IMR-90 (cell line): ENCODE measurements at regions not wholly inside any gene's neighbourhood (a gene's known extent, or its start where the extent isn't known, plus 50 kb on each side); places are given as distances from the start of the nearest gene placed in this dataset.

ENCODE experiments used
- ATAC-seq: fragments of 200-7000 bp; cut with Tn5 transposase; 2 replicates; pipeline ENCODE4 v1.9.1; 2020; ENCODE audit warnings: low read depth, mild to moderate bottlenecking, moderate library complexity
- BruUV-seq: library from RNA; stranded (reverse); fragments of 400-500 nt; replicated peaks from 2 replicates; lab custom pipeline; 2021; lab: Mats Ljungman, UMichigan
- CTCF ChIA-PET: fragments of 300-600 bp; formaldehyde crosslinking; extraction: SDS; loops from one replicate; lab custom pipeline; 2021; ENCODE audit warnings: antibody characterized with exemption; lab: Yijun Ruan, JAX
- POLR2A ChIA-PET: fragments of 300-600 bp; sonication (Branson Sonifier 250); formaldehyde crosslinking; loops from one replicate; lab custom pipeline; 2022; ENCODE audit warnings: antibody characterized with exemption; ENCODE audit not compliant: unreplicated experiment; lab: Charles Lee
- DNase-seq: peaks from one replicate; pipeline ENCODE4 v3.0.0; 2013
- H2AFZ ChIP-seq: replicated peaks from 2 replicates; pipeline ENCODE3; 2013; ENCODE audit warnings: low read length, mild to moderate bottlenecking; ENCODE audit not compliant: poor library complexity
- H2AK5ac ChIP-seq: 2 replicates; pipeline ENCODE4 v1.6.1; 2013; ENCODE audit warnings: low read depth, low read length, inconsistent platforms
- H2AK9ac ChIP-seq: replicated peaks from 2 replicates; pipeline ENCODE3; 2013; ENCODE audit warnings: mild to moderate bottlenecking, low read depth, low read length, moderate library complexity; ENCODE audit not compliant: poor library complexity
- H2BK120ac ChIP-seq: 2 replicates; pipeline ENCODE4 v1.6.1; 2013; ENCODE audit warnings: low read depth, low read length, inconsistent platforms
- H2BK15ac ChIP-seq: 3 replicates; pipeline ENCODE4 v1.6.1; 2013; ENCODE audit warnings: low read depth, low read length, inconsistent platforms
- H2BK20ac ChIP-seq: 2 replicates; pipeline ENCODE4 v1.6.1; 2013; ENCODE audit warnings: low read depth, mild to moderate bottlenecking, inconsistent platforms, low read length, moderate library complexity
- H2BK5ac ChIP-seq: 2 replicates; pipeline ENCODE4 v1.6.1; 2013; ENCODE audit warnings: mild to moderate bottlenecking, low read depth, low read length, inconsistent platforms; ENCODE audit not compliant: poor library complexity, severe bottlenecking
- H3K14ac ChIP-seq: replicated peaks from 2 replicates; pipeline ENCODE4 v1.6.1; 2013; ENCODE audit warnings: low read depth, low read length, inconsistent platforms
- H3K18ac ChIP-seq: 2 replicates; pipeline ENCODE4 v1.6.1; 2013; ENCODE audit warnings: low read depth, low read length, control low read depth
- H3K23ac ChIP-seq: 2 replicates; pipeline ENCODE4 v1.6.1; 2013; ENCODE audit warnings: low read depth, low read length, inconsistent platforms
- H3K27ac ChIP-seq: 2 replicates; pipeline ENCODE4 v1.5.1; 2013; ENCODE audit warnings: mild to moderate bottlenecking, control low read depth, low read length; ENCODE audit not compliant: insufficient read depth
- H3K27me3 ChIP-seq: 2 replicates; pipeline ENCODE4 v1.6.1; 2013; ENCODE audit warnings: low read length; ENCODE audit not compliant: control insufficient read depth, insufficient read depth
- H3K36me3 ChIP-seq: 2 replicates; pipeline ENCODE4 v1.6.1; 2013; ENCODE audit warnings: low read length, mixed read lengths; ENCODE audit not compliant: control insufficient read depth, insufficient read depth
- H3K4ac ChIP-seq: 2 replicates; pipeline ENCODE4 v1.6.1; 2013; ENCODE audit warnings: low read depth, low read length, inconsistent platforms
- H3K4me1 ChIP-seq: 2 replicates; pipeline ENCODE4 v1.6.1; 2013; ENCODE audit warnings: low read length, mixed read lengths; ENCODE audit not compliant: control insufficient read depth, insufficient read depth
- H3K4me2 ChIP-seq: 2 replicates; pipeline ENCODE4 v1.6.1; 2013; ENCODE audit warnings: low read depth, mild to moderate bottlenecking, control low read depth, low read length, moderate library complexity
- H3K4me3 ChIP-seq: 2 replicates; pipeline ENCODE4 v1.5.1; 2013; ENCODE audit warnings: low read depth, mild to moderate bottlenecking, control low read depth, low read length, moderate library complexity; ENCODE audit not compliant: insufficient read depth
- H3K56ac ChIP-seq: 2 replicates; pipeline ENCODE4 v1.6.1; 2013; ENCODE audit warnings: low read length, inconsistent platforms; ENCODE audit not compliant: insufficient read depth; ENCODE audit errors: extremely low read depth
- H3K79me1 ChIP-seq, 2 experiments: 2 replicates each; pipeline ENCODE4 v1.6.1; 2013; ENCODE audit warnings: low read length in 2 of 2, inconsistent platforms in 1 of 2, low read depth in 1 of 2
- H3K9ac ChIP-seq: 2 replicates; pipeline ENCODE4 v1.6.1; 2013; ENCODE audit warnings: low read depth, low read length, control low read depth
- H3K9me1 ChIP-seq: 2 replicates; pipeline ENCODE4 v1.6.1; 2013; ENCODE audit warnings: low read length, inconsistent platforms; ENCODE audit not compliant: insufficient read depth
- H3K9me3 ChIP-seq: 2 replicates; pipeline ENCODE4 v1.6.1; 2013; ENCODE audit warnings: low read length; ENCODE audit not compliant: control insufficient read depth, insufficient read depth
- H4K20me1 ChIP-seq: 2 replicates; pipeline ENCODE4 v1.6.1; 2013; ENCODE audit warnings: low read length, inconsistent platforms; ENCODE audit not compliant: insufficient read depth
- H4K5ac ChIP-seq: 2 replicates; pipeline ENCODE4 v1.6.1; 2013; ENCODE audit warnings: mild to moderate bottlenecking, low read depth, low read length, control low read depth
- H4K8ac ChIP-seq, 2 experiments: 2 replicates each; pipeline ENCODE4 v1.6.1; 2013; ENCODE audit warnings: low read depth in 2 of 2, low read length in 2 of 2, control low read depth in 1 of 2, inconsistent platforms in 1 of 2
- H4K91ac ChIP-seq: 2 replicates; pipeline ENCODE4 v1.6.1; 2013; ENCODE audit warnings: low read depth, low read length, inconsistent platforms; ENCODE audit not compliant: insufficient read depth
- CHD1 ChIP-seq: IDR thresholded peaks from 2 replicates; pipeline ENCODE4 v1.6.1; 2012; ENCODE audit warnings: low read depth, low read length, improper control_type of control experiment
- FOS ChIP-seq: fragments of 150-350 bp; IDR thresholded peaks from 2 replicates; pipeline ENCODE4 v1.6.1; 2016; ENCODE audit warnings: low read depth, low read length
- MAFK ChIP-seq: IDR thresholded peaks from 2 replicates; pipeline ENCODE4 v1.6.1; 2012; ENCODE audit warnings: low read depth, low read length, improper control_type of control experiment
- NFE2L2 ChIP-seq: fragments of 150-350 bp; IDR thresholded peaks from 2 replicates; pipeline ENCODE4 v1.6.1; 2016; ENCODE audit warnings: low read depth, mild to moderate bottlenecking, low read length
- RAD21 ChIP-seq: IDR thresholded peaks from 2 replicates; pipeline ENCODE4 v1.6.1; 2012; ENCODE audit warnings: low read length, improper control_type of control experiment
- SMC3 ChIP-seq: fragments of 150-350 bp; IDR thresholded peaks from 2 replicates; pipeline ENCODE4 v1.6.1; 2016; ENCODE audit warnings: low read depth, mild to moderate bottlenecking, antibody characterized with exemption, low read length, moderate library complexity
- WGBS, 2 experiments: methylation state at CpG; one replicate each; pipeline versions ENCODE4 v1.1.5 to v1.1.7; 2013; ENCODE audit warnings: missing lambda C conversion rate in 2 of 2; ENCODE audit not compliant: insufficient read length in 1 of 2; ENCODE audit errors: extremely low coverage in 2 of 2; 5-methylcytosine and 5-hydroxymethylcytosine counted together
- dilution Hi-C: fragments of 300-500 bp; cut with HindIII; formaldehyde crosslinking; loops from one replicate; pipeline ENCODE4 v1.14.3; 2018; ENCODE audit warnings: low sequenced_read_pairs; ENCODE audit not compliant: unreplicated experiment
- in situ Hi-C: fragments of 300-500 bp; cut with MboI; formaldehyde crosslinking; loops from 3 replicates; pipeline ENCODE4 v1.14.3; 2019; ENCODE audit warnings: low sequenced_read_pairs, inconsistent platforms, mixed read lengths
- intact Hi-C: fragments of 100-400 bp; cut with micrococcal nuclease; formaldehyde crosslinking; loops from 2 replicates; pipeline ENCODE4 v1.10.0; 2022
- TF ChIP-seq, protein P1 (sequence below): fragments of 150-350 bp; IDR thresholded peaks from 2 replicates; pipeline ENCODE4 v1.6.1; 2016; ENCODE audit warnings: low read depth, mild to moderate bottlenecking, low read length, moderate library complexity, borderline replicate concordance
- TF ChIP-seq, protein P2 (sequence below): conservative IDR thresholded peaks from 2 replicates; pipeline ENCODE4 v1.5.1; 2012; ENCODE audit warnings: mild to moderate bottlenecking, low read depth, low read length, improper control_type of control experiment

DNA sequence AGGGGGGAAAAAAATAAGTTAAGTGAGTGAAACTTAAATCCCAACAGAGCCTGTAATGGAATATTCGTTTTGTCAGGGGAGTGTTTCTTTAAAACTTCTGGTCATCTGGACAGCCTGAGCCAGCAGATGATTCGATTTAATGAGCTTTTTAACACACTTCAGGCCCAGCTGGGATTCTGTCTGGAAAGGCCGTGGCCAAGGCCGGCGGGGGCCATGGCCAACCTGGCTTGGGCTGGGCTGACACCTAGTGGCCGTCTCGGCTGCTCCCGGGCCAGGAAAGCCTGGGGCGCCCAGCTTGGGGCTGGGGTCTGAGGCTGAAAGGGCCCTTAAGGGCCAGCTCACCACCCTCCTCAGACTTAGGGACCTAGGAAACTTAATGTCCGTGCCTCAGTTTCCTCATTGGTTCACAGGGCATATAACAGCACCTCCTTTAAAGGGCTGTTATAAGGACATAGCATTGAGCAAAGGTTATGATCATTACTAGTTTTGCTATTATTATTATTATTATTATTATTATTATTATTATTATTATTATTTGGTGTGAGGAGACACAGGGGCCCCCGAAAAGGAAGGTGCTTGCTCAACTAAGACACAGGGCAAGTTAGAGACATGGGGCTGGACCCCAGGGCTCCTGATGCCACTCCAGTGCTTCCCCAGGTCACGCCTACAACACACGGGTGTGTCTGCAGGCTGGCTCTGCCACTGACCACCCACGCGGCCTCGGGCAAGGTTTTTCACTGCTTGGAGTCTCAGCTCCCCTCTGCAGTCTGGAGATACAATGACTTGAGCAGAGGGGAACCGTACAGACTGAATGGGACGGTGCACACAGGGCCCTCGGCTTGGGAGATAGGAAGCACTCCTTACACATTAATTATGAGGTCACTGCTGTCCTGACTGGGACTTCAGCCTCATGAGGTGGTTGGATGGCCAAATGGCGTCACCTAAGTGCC lies 84.0 kb downstream of the SYNE3 start:
- Histone ChIP-seq H3K36me3 (peaks cover 14% of the 10 kb centered on the region), H3K27me3 (no peaks in the 10 kb centered on the region), H3K4ac (no peak overlapping the region), H2AK9ac (peak overlapping the region; percentile 28), H3K9me3 (no peaks in the 10 kb centered on the region), H3K79me1 (no peaks in the 10 kb centered on the region), H4K5ac (no peak overlapping the region), H2AK5ac (no peak overlapping the region), H3K9ac (no peak overlapping the region), H3K4me2 (no peak overlapping the region), H2BK15ac (no peak overlapping the region), H4K8ac (no peak overlapping the region; a peak in 1 of 4 replicates), H3K4me3 (no peak overlapping the region), H3K23ac (no peak overlapping the region), H2BK20ac (no peak overlapping the region), H3K14ac (no peak overlapping the region), H2BK5ac (no peak overlapping the region), H3K9me1 (no peaks in the 10 kb centered on the region; the same call in 1 of the 2 replicates), H3K27ac (no peak overlapping the region), H4K20me1 (no peaks in the 10 kb centered on the region), H2AFZ (peak overlapping the region; percentile 63), H2BK120ac (no peak overlapping the region), H3K56ac (no peak overlapping the region), H4K91ac (no peak overlapping the region), H3K4me1 (no peaks in the 10 kb centered on the region), H3K18ac (no peak overlapping the region)
- DNase-seq (peak; percentile 6), ATAC-seq (peak; percentile 91)
- POLR2A ChIA-PET, result no interaction called here
- WGBS, 2 experiments, result 37% methylated on average over 3 of the region's 20 CpGs; no CpG with 5 or more reads in 1 of the 2 experiments
- TF ChIP-seq FOS, result no peak
- TF ChIP-seq NFE2L2, result no peak
- no peak for TF ChIP-seq MAFK
- TF ChIP-seq RAD21, result peak; percentile 61
- no peak for TF ChIP-seq CHD1
- TF ChIP-seq, protein P1, sequence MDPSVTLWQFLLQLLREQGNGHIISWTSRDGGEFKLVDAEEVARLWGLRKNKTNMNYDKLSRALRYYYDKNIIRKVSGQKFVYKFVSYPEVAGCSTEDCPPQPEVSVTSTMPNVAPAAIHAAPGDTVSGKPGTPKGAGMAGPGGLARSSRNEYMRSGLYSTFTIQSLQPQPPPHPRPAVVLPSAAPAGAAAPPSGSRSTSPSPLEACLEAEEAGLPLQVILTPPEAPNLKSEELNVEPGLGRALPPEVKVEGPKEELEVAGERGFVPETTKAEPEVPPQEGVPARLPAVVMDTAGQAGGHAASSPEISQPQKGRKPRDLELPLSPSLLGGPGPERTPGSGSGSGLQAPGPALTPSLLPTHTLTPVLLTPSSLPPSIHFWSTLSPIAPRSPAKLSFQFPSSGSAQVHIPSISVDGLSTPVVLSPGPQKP, result no peak
- TF ChIP-seq, protein P2, sequence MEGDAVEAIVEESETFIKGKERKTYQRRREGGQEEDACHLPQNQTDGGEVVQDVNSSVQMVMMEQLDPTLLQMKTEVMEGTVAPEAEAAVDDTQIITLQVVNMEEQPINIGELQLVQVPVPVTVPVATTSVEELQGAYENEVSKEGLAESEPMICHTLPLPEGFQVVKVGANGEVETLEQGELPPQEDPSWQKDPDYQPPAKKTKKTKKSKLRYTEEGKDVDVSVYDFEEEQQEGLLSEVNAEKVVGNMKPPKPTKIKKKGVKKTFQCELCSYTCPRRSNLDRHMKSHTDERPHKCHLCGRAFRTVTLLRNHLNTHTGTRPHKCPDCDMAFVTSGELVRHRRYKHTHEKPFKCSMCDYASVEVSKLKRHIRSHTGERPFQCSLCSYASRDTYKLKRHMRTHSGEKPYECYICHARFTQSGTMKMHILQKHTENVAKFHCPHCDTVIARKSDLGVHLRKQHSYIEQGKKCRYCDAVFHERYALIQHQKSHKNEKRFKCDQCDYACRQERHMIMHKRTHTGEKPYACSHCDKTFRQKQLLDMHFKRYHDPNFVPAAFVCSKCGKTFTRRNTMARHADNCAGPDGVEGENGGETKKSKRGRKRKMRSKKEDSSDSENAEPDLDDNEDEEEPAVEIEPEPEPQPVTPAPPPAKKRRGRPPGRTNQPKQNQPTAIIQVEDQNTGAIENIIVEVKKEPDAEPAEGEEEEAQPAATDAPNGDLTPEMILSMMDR, result peak; percentile 62
- peak; percentile 46 for TF ChIP-seq SMC3
- dilution Hi-C loops, result no loop called here
- intact Hi-C loops, result loop anchor here (2.0 to 5.0 kb wide), 2 partner anchors 335 to 744 kb away; no protein-coding TSS in a partner anchor
- in situ Hi-C loops, result loop anchor here (5.0 to 25.0 kb wide), 3 partner anchors 330 to 745 kb away; no protein-coding TSS in a partner anchor
- BruUV-seq, result no TSS peak
- CTCF ChIA-PET, result interaction anchor here (0.6 to 1.6 kb wide), 3 partner anchors 13 to 340 kb away, joined by 3 read pairs; no protein-coding TSS in a partner anchor
